Nephron progenitor cell (in vitro differentiated cells): ENCODE measurements at regions not wholly inside any gene's neighbourhood (a gene's known extent, or its start where the extent isn't known, plus 50 kb on each side); places are given as distances from the start of the nearest gene placed in this dataset.

Experiments used
- DNase-seq: peaks from one replicate; pipeline ENCODE4 v3.0.0; 2021
- H3K27ac Mint-ChIP-seq: 2 replicates; pipeline ENCODE4 v1.8.0; 2021; ENCODE audit warnings: mild to moderate bottlenecking, moderate library complexity, mixed read lengths
- H3K27me3 Mint-ChIP-seq: 2 replicates; pipeline ENCODE4 v1.8.0; 2021; ENCODE audit warnings: mild to moderate bottlenecking, low read depth, mixed read lengths; ENCODE audit not compliant: poor library complexity
- H3K36me3 Mint-ChIP-seq: 2 replicates; pipeline ENCODE4 v1.8.0; 2021; ENCODE audit warnings: low read depth, mixed read lengths
- H3K4me1 Mint-ChIP-seq: 2 replicates; pipeline ENCODE4 v1.8.0; 2021; ENCODE audit warnings: mixed read lengths
- H3K4me3 Mint-ChIP-seq: 2 replicates; pipeline ENCODE4 v1.8.0; 2021; ENCODE audit warnings: mild to moderate bottlenecking, moderate library complexity, mixed read lengths
- H3K9me3 Mint-ChIP-seq: 2 replicates; pipeline ENCODE4 v1.8.0; 2021; ENCODE audit warnings: mild to moderate bottlenecking, moderate library complexity, mixed read lengths
- TF ChIP-seq, protein P1 (sequence below): fragments of 200-600 bp; sonication (generic); IDR thresholded peaks from 2 replicates; pipeline ENCODE4 v1.5.0; 2021; ENCODE audit warnings: antibody characterized with exemption

- Mint-ChIP-seq H3K27me3 (peaks cover 3% of the 10 kb centered on the region), H3K9me3 (no peaks in the 10 kb centered on the region), H3K36me3 (no peaks in the 10 kb centered on the region), H3K4me1 (no peaks in the 10 kb centered on the region), H3K27ac (no peak overlapping the region), H3K4me3 (no peak overlapping the region)
- no peak for DNase-seq
- TF ChIP-seq, protein P1, sequence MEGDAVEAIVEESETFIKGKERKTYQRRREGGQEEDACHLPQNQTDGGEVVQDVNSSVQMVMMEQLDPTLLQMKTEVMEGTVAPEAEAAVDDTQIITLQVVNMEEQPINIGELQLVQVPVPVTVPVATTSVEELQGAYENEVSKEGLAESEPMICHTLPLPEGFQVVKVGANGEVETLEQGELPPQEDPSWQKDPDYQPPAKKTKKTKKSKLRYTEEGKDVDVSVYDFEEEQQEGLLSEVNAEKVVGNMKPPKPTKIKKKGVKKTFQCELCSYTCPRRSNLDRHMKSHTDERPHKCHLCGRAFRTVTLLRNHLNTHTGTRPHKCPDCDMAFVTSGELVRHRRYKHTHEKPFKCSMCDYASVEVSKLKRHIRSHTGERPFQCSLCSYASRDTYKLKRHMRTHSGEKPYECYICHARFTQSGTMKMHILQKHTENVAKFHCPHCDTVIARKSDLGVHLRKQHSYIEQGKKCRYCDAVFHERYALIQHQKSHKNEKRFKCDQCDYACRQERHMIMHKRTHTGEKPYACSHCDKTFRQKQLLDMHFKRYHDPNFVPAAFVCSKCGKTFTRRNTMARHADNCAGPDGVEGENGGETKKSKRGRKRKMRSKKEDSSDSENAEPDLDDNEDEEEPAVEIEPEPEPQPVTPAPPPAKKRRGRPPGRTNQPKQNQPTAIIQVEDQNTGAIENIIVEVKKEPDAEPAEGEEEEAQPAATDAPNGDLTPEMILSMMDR, result no peak
Measured at GRCh38 chr3:159185443-159186050, 383.7 kb downstream of the MFSD1 start.

DNA sequence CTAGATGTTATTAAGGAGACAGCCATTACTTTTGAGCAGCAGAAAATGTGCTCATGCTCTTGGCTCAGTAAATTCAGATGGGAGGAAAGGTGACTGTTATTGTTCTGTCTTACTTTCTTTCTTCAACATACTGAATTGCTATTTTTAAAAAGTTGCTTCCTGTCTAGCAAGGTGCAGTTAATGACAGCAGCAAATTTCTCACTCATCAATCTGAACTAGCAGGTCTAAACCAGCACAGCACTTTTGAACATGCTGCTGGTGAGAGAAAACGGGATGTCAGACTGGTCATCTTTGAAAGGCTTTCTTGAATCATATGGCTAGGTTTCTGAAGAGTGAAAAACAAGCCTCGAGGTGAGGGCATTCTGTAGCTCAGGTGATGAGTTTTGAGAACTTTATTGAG lies 384.7 kb downstream of the MFSD1 start:
- Mint-ChIP-seq H3K27me3 (no peaks in the 10 kb centered on the region), H3K4me3 (no peak overlapping the region), H3K36me3 (no peaks in the 10 kb centered on the region), H3K27ac (no peak overlapping the region), H3K4me1 (no peaks in the 10 kb centered on the region), H3K9me3 (no peaks in the 10 kb centered on the region)
- TF ChIP-seq, protein P1, result no peak
- no peak for DNase-seq

DNA sequence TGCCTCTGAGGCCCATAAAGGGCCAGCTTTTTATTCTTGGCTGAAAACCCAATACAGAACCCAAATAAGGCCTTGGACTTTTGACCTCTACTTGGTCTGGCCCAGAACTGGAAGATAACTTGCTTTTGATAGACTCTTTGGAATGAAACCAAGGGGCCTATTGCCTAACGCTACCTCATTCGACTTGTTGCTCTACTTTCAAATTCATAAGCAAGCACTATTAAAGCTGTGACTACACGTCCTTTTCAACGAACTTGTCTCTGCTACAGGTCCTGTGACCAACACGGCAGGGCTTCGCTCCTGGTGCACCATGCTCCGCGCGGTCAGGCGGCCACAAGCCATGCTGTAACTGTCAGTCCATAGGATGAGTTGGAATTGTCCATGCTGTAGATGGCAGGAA lies 385.4 kb downstream of the MFSD1 start:
- TF ChIP-seq, protein P1, result no peak
- Mint-ChIP-seq H3K4me3 (no peak overlapping the region), H3K27ac (no peak overlapping the region), H3K36me3 (no peaks in the 10 kb centered on the region), H3K27me3 (no peaks in the 10 kb centered on the region), H3K9me3 (no peaks in the 10 kb centered on the region), H3K4me1 (no peaks in the 10 kb centered on the region)
- no peak for DNase-seq

GRCh38 chr3:159187706-159188105 lies 385.9 kb downstream of the MFSD1 start:
- no peaks in the 10 kb centered on the region for H3K4me1 Mint-ChIP-seq
- H3K4me3 Mint-ChIP-seq, result no peak overlapping the region
- no peaks in the 10 kb centered on the region for H3K27me3 Mint-ChIP-seq
- no peak for DNase-seq
- H3K9me3 Mint-ChIP-seq, result no peaks in the 10 kb centered on the region
- H3K27ac Mint-ChIP-seq, result no peak overlapping the region
- H3K36me3 Mint-ChIP-seq, result no peaks in the 10 kb centered on the region
- TF ChIP-seq, protein P1, result no peak

DNA sequence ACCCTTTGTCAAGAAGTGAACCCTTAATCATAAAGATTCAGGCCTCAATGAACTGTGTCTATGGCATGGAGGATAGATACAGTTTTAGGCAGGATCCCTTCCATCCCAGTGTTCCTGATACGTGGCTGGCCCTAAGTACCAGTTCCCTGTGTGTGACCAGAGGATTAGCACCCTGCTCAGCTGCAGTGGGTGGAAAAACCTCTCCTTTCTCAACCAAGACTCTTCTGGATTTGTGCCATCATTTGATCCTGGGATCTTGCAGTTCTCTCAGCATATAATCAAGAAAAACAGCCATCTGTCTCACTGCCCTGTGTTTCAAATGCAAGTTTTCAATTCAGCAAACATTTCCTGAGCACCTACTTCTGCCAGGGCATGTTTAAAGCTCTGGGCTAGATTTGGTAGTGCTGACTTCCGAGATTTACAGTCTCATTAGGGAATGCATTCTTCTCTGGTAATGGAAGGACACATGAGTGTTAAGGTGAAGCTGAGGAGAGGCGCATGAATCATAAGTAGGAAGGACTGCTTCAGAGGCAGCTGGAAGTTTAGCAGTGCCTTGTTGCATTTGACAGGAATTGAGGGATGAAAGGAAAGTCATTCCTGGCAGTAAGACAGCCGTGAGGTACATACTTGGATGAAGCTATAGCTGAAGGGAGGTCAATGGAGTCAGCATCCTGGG lies 388.3 kb downstream of the MFSD1 start:
- Mint-ChIP-seq H3K9me3 (no peaks in the 10 kb centered on the region), H3K4me1 (no peaks in the 10 kb centered on the region), H3K27me3 (no peaks in the 10 kb centered on the region), H3K4me3 (no peak overlapping the region), H3K27ac (no peak overlapping the region), H3K36me3 (no peaks in the 10 kb centered on the region)
- TF ChIP-seq, protein P1, result no peak
- DNase-seq, result no peak

- Mint-ChIP-seq H3K4me1 (no peaks in the 10 kb centered on the region), H3K4me3 (no peak overlapping the region), H3K27ac (no peak overlapping the region), H3K27me3 (no peaks in the 10 kb centered on the region), H3K36me3 (no peaks in the 10 kb centered on the region), H3K9me3 (no peaks in the 10 kb centered on the region)
- TF ChIP-seq, protein P1, result no peak
- DNase-seq, result no peak
Measured at GRCh38 chr3:159191447-159191846, 389.6 kb downstream of the MFSD1 start.
